T-cell (primary cell): ENCODE measurements at regions not wholly inside any gene's neighbourhood (a gene's known extent, or its start where the extent isn't known, plus 50 kb on each side); places are given as distances from the start of the nearest gene placed in this dataset.

Experiments used
- ATAC-seq, 4 experiments: fragments of 200-7000 bp in 3 of 4; fragments of 150-1000 bp in 1 of 4; cut with Tn5 transposase; replicated peaks in 1 of 4; 1 replicate in 3 of 4; 2 replicates in 1 of 4; pipeline ENCODE4 v1.10.0; 2021; ENCODE audit warnings: moderate library complexity in 3 of 4, mild to moderate bottlenecking in 2 of 4, moderate number of reproducible peaks in 1 of 4
- CTCF ChIA-PET, 2 donors: fragments of 300-600 bp; sonication (Branson Sonifier 250); formaldehyde crosslinking; loops; one replicate each; lab custom pipeline; 2022; ENCODE audit warnings: antibody characterized with exemption in 2 of 2; lab: Charles Lee
- POLR2A ChIA-PET, 2 donors: fragments of 300-600 bp; sonication (Branson Sonifier 250); formaldehyde crosslinking; loops; one replicate each; lab custom pipeline; 2022; ENCODE audit warnings: antibody characterized with exemption in 2 of 2; lab: Charles Lee
- DNase-seq, 35 experiments: peaks; one replicate each; pipeline versions ENCODE4 v3.0.0 to v3.0.0-alpha.2; 2013 to 2023
- H3K27ac ChIP-seq: one replicate; pipeline ENCODE4 v1.5.1; 2013; ENCODE audit warnings: low read length
- H3K27me3 ChIP-seq, 2 experiments: replicated peaks in 1 of 2; 1 replicate in 1 of 2; 2 replicates in 1 of 2; pipeline versions ENCODE4 v1.6.1 to v1.7.0; 2013; ENCODE audit warnings: low read length in 1 of 2, mixed read lengths in 1 of 2; ENCODE audit not compliant: control insufficient read depth in 2 of 2, insufficient read depth in 2 of 2; ENCODE audit errors: extremely low read depth in 1 of 2
- H3K36me3 ChIP-seq, 2 donors: 1 replicate in 1 of 2; 2 replicates in 1 of 2; pipeline versions ENCODE4 v1.6.1 to v1.7.0; 2013; ENCODE audit warnings: low read length in 1 of 2; ENCODE audit not compliant: control insufficient read depth in 2 of 2, insufficient read depth in 1 of 2; ENCODE audit errors: extremely low read depth in 1 of 2
- H3K4me1 ChIP-seq, 2 experiments: 1 replicate in 1 of 2; 2 replicates in 1 of 2; pipeline versions ENCODE4 v1.6.1 to v1.7.0; 2013; ENCODE audit warnings: low read length in 2 of 2, mixed read lengths in 1 of 2; ENCODE audit not compliant: insufficient read depth in 2 of 2, control insufficient read depth in 1 of 2; ENCODE audit errors: extremely low read depth in 1 of 2
- H3K4me3 ChIP-seq, 2 donors: 1 replicate in 1 of 2; 2 replicates in 1 of 2; pipeline versions ENCODE4 v1.5.1 to v1.7.0; 2013; ENCODE audit warnings: mild to moderate bottlenecking in 2 of 2, low read length in 1 of 2, moderate library complexity in 1 of 2; ENCODE audit not compliant: control insufficient read depth in 1 of 2; ENCODE audit errors: extremely low read depth in 1 of 2
- H3K9me3 ChIP-seq: 2 replicates; pipeline ENCODE4 v1.7.0; 2013
- H3K27ac Mint-ChIP-seq, 2 donors: one replicate each; pipeline ENCODE4 v1.8.0; 2020 to 2021; ENCODE audit warnings: mild to moderate bottlenecking in 2 of 2, mixed read lengths in 2 of 2
- H3K27me3 Mint-ChIP-seq, 2 donors: one replicate each; pipeline ENCODE4 v1.8.0; 2021 to 2022; ENCODE audit warnings: mixed read lengths in 2 of 2
- H3K36me3 Mint-ChIP-seq: one replicate; pipeline ENCODE4 v1.8.0; 2021; ENCODE audit warnings: mixed read lengths
- H3K4me1 Mint-ChIP-seq, 3 donors: one replicate each; pipeline ENCODE4 v1.8.0; 2020 to 2022; ENCODE audit warnings: mixed read lengths in 3 of 3, mild to moderate bottlenecking in 1 of 3
- H3K4me3 Mint-ChIP-seq, 3 donors: one replicate each; pipeline ENCODE4 v1.8.0; 2020 to 2022; ENCODE audit warnings: mild to moderate bottlenecking in 3 of 3, mixed read lengths in 3 of 3, moderate library complexity in 3 of 3
- H3K9me3 Mint-ChIP-seq, 3 donors: one replicate each; pipeline ENCODE4 v1.8.0; 2020 to 2022; ENCODE audit warnings: mixed read lengths in 3 of 3
- WGBS: methylation state at CpG from one replicate; pipeline ENCODE4 v1.1.5; 2013; ENCODE audit warnings: missing lambda C conversion rate; ENCODE audit not compliant: insufficient coverage; 5-methylcytosine and 5-hydroxymethylcytosine counted together

DNA sequence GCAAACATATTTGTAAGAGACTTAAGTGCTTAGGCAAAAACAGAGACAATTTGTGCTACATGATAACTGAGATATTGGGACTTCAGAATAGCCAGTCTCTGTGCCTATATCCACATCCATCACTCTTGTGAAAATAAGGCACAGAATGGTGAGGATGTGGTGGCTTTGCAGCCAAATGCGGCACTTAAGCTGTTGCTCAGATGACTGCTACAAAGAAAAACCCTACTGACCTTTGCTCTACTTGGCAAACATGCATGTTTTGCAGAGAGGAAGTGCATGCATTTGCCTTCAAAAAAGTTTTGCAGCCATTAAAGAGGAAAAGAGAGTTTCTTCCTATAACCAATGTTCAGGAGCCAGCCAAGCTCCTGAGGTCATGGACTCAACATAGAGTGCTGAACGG, 675.0 kb upstream of the KIRREL3 start:
- Mint-ChIP-seq H3K27me3 (peaks cover 0 to 5% of the 10 kb centered on the region in 2 donors), H3K4me1 (no peaks in the 10 kb centered on the region), H3K36me3 (no peaks in the 10 kb centered on the region), H3K27ac (no peak overlapping the region), H3K4me3 (no peak overlapping the region), H3K9me3 (peaks cover 0 to 6% (median 0%) of the 10 kb centered on the region in 3 donors)
- no peak overlapping the region for H3K27ac ChIP-seq
- no peaks in the 10 kb centered on the region for H3K4me1 ChIP-seq
- H3K9me3 ChIP-seq, result no peaks in the 10 kb centered on the region
- ATAC-seq (no peak), DNase-seq (no peak)
- H3K4me3 ChIP-seq, result no peak overlapping the region
- ChIA-PET POLR2A (interaction anchor here in 1 of 2 donors (0.6 kb wide), 1 partner anchor 82 kb away, joined by 3 read pairs; no protein-coding TSS in a partner anchor), CTCF (no interaction called here)
- no peaks in the 10 kb centered on the region for H3K36me3 ChIP-seq
- H3K27me3 ChIP-seq, result no peaks in the 10 kb centered on the region
- no CpG with 5 or more reads among the region's 2 CpGs for WGBS

DNA sequence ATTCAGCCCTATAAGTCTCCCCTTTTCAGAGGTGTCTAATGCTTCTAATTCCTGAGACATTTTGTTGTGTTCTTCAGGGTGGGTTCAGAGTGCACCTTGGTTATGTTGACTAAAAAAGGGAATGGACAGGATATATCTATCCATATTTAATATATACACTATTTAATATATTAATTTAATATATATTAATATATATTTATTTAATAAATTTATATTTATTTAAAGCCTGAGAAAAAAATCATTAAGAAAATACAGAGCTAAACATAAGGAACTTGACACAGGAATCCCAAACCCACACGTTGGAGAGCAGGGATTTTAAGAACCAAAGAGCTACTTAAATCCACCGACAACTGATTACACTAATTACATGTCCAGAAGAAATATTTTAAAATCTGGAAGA, 674.2 kb upstream of the KIRREL3 start:
- POLR2A ChIA-PET, result no interaction called here
- DNase-seq (no peak), ATAC-seq (no peak)
- CTCF ChIA-PET, result no interaction called here
- Histone ChIP-seq H3K4me1 (no peaks in the 10 kb centered on the region), H3K4me3 (no peak overlapping the region), H3K27ac (no peak overlapping the region), H3K9me3 (no peaks in the 10 kb centered on the region), H3K36me3 (no peaks in the 10 kb centered on the region), H3K27me3 (no peaks in the 10 kb centered on the region)
- peaks cover 0 to 5% of the 10 kb centered on the region in 2 donors for H3K27me3 Mint-ChIP-seq
- no CpG with 5 or more reads among the region's 2 CpGs for WGBS
- H3K9me3 Mint-ChIP-seq, result peaks cover 0 to 6% (median 0%) of the 10 kb centered on the region in 3 donors
- no peaks in the 10 kb centered on the region for H3K4me1 Mint-ChIP-seq
- no peak overlapping the region for H3K27ac Mint-ChIP-seq
- no peak overlapping the region for H3K4me3 Mint-ChIP-seq
- H3K36me3 Mint-ChIP-seq, result no peaks in the 10 kb centered on the region

- H3K27me3 Mint-ChIP-seq, result no peaks in the 10 kb centered on the region
- WGBS, result 92% methylated on average over 4 of the region's 10 CpGs
- DNase-seq (no peak), ATAC-seq (no peak)
- H3K4me1 Mint-ChIP-seq, result no peaks in the 10 kb centered on the region
- H3K36me3 Mint-ChIP-seq, result no peaks in the 10 kb centered on the region
- Histone ChIP-seq H3K27ac (no peak overlapping the region), H3K4me1 (no peaks in the 10 kb centered on the region), H3K27me3 (no peaks in the 10 kb centered on the region), H3K36me3 (no peaks in the 10 kb centered on the region), H3K4me3 (no peak overlapping the region), H3K9me3 (no peaks in the 10 kb centered on the region)
- POLR2A ChIA-PET, result no interaction called here
- CTCF ChIA-PET, result no interaction called here
- H3K27ac Mint-ChIP-seq, result no peak overlapping the region
- H3K9me3 Mint-ChIP-seq, result peaks cover 0 to 7% (median 5%) of the 10 kb centered on the region in 3 donors
- no peak overlapping the region for H3K4me3 Mint-ChIP-seq
Observed at GRCh38 chr11:127670374-127671119, 670.0 kb upstream of the KIRREL3 start.

DNA sequence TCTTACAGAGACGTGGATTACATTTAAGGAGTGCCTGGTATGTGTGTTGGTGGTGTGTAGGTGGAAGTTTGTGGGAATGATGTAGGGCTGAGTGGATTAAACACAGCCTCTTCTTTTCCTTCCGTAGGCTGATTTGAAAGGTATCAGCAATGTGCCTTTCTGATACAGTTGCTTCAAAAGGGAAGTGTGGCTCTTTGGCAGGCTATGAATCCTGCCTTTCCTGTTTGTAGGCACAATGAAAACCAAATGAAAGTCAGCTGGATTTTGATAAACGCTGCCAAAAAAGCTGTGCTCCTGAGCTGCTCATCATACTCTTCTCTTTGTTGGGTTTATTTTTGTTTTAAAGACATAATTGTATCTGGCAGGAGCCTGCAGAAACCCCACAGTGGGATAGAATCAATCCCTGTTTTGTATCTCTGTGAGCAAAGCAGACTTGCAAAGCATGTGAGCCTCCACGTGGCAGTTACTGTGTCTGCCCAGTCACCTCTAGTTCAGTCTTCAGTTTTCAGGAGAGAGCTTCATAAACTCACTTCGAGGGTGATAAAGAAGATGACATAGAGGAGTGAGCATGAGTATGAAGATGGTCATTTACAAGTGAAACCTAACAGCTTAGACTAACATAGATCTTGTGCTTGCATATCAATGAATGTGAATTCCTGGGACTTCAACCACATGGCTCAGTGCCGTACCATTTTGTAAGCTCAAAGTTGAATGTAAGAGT, 655.7 kb upstream of the KIRREL3 start:
- ChIA-PET POLR2A (no interaction called here), CTCF (no interaction called here)
- H3K4me1 ChIP-seq, result no peaks in the 10 kb centered on the region
- Mint-ChIP-seq H3K4me3 (no peak overlapping the region), H3K36me3 (no peaks in the 10 kb centered on the region), H3K9me3 (peaks cover 0 to 4% (median 3%) of the 10 kb centered on the region in 3 donors), H3K4me1 (no peaks in the 10 kb centered on the region), H3K27me3 (no peaks in the 10 kb centered on the region), H3K27ac (no peak overlapping the region)
- no peaks in the 10 kb centered on the region for H3K36me3 ChIP-seq
- 50% methylated on average over 2 of the region's 6 CpGs for WGBS
- no peaks in the 10 kb centered on the region for H3K27me3 ChIP-seq
- H3K9me3 ChIP-seq, result peaks cover 4% of the 10 kb centered on the region
- DNase-seq (no peak), ATAC-seq (no peak)
- H3K4me3 ChIP-seq, result no peak overlapping the region
- H3K27ac ChIP-seq, result no peak overlapping the region

DNA sequence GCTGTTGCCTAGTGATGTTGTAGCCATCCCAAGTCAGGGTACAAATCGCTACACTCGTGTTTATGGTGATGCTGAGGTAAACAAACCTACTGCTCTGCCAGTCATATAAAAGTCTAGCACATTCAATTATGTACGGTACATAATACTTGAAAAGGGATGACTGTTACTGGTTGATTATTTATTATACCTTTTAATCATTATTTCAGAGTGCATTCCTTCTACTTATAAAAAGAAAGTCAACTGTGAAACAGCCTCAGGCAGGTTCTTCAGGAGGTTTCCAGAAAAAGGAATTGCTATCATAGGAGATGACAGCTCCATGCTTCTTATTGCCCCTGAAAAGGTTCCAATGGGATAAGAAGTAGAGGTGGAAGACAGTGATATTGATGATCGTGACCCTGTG, 652.5 kb upstream of the KIRREL3 start:
- H3K4me1 Mint-ChIP-seq, result no peaks in the 10 kb centered on the region
- CTCF ChIA-PET, result no interaction called here
- WGBS, result 100% methylated on average over 1 of the region's 4 CpGs

DNA sequence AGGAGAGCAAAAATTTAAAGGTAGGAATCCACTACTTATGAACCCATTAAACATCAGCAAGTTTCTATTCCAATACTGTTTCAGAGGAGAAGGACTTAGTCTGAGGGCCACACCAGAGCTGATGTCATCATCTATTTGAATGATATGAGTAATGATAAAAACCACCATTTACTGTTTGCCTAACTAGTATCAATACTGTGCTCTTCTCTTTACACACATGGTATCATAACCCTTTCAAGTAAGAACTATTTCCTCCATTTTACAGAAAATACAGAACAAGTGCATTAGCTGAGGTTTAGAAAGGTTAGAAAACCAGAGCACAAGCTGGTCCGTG, 651.3 kb upstream of the KIRREL3 start:
- no peaks in the 10 kb centered on the region for H3K27me3 ChIP-seq
- no peak overlapping the region for H3K4me3 Mint-ChIP-seq
- H3K4me3 ChIP-seq, result no peak overlapping the region
- no peak overlapping the region for H3K27ac Mint-ChIP-seq
- H3K36me3 ChIP-seq, result no peaks in the 10 kb centered on the region
- no peaks in the 10 kb centered on the region for H3K27me3 Mint-ChIP-seq
- POLR2A ChIA-PET, result no interaction called here
- no peak overlapping the region for H3K27ac ChIP-seq
- ATAC-seq, result no peak
- no peak for DNase-seq
- H3K4me1 ChIP-seq, result no peaks in the 10 kb centered on the region
- no peaks in the 10 kb centered on the region for H3K9me3 Mint-ChIP-seq
- no peaks in the 10 kb centered on the region for H3K4me1 Mint-ChIP-seq
- 75% methylated on average over 1 of the region's 1 CpG for WGBS
- CTCF ChIA-PET, result interaction anchor here in 1 of 2 donors (0.6 kb wide), 1 partner anchor 878 kb away, joined by 3 read pairs; no protein-coding TSS in a partner anchor
- no peaks in the 10 kb centered on the region for H3K9me3 ChIP-seq
- H3K36me3 Mint-ChIP-seq, result no peaks in the 10 kb centered on the region

More for the DNA sequence above, 652.5 kb upstream of the KIRREL3 start:
- Histone ChIP-seq H3K4me1 (no peaks in the 10 kb centered on the region), H3K27me3 (no peaks in the 10 kb centered on the region), H3K36me3 (no peaks in the 10 kb centered on the region), H3K9me3 (no peaks in the 10 kb centered on the region), H3K4me3 (no peak overlapping the region), H3K27ac (no peak overlapping the region)
- POLR2A ChIA-PET, result no interaction called here
- Mint-ChIP-seq H3K9me3 (no peaks in the 10 kb centered on the region), H3K27ac (no peak overlapping the region), H3K27me3 (no peaks in the 10 kb centered on the region), H3K36me3 (no peaks in the 10 kb centered on the region), H3K4me3 (no peak overlapping the region)
- no peak for ATAC-seq
- no peak for DNase-seq
